GM04503 (cell line): ENCODE measurements at regions not wholly inside any gene's neighbourhood (a gene's known extent, or its start where the extent isn't known, plus 50 kb on each side); places are given as distances from the start of the nearest gene placed in this dataset.

Experiments
- DNase-seq: peaks from one replicate; pipeline ENCODE4 v3.0.0-alpha.2; 2012; ENCODE audit warnings: low read depth

GRCh38 chr1:219472596-219472995 is 140.3 kb downstream of the ZC3H11B start:
- no peak for DNase-seq

DNA sequence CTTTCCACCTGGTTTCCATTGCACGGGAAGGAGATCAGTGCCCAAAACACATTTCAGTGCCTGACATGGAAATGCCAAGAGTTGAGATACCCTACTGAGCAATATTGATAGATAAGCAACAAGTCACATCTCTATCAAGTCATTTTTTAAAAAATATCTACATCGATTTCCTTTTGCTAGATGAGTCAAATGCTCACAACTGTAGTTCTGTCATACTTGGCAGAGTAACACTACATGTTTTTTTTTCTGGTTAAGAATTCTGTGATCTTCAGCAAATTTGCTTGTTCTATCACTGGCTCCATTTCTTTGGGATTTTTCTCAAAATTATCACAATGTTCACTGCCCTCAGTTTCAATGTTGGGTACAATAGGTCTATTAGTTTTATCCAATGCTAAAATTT is 145.4 kb downstream of the ZC3H11B start:
- DNase-seq = no peak

GRCh38 chr1:219466766-219467165 is 146.1 kb downstream of the ZC3H11B start:
- no peak for DNase-seq

DNA sequence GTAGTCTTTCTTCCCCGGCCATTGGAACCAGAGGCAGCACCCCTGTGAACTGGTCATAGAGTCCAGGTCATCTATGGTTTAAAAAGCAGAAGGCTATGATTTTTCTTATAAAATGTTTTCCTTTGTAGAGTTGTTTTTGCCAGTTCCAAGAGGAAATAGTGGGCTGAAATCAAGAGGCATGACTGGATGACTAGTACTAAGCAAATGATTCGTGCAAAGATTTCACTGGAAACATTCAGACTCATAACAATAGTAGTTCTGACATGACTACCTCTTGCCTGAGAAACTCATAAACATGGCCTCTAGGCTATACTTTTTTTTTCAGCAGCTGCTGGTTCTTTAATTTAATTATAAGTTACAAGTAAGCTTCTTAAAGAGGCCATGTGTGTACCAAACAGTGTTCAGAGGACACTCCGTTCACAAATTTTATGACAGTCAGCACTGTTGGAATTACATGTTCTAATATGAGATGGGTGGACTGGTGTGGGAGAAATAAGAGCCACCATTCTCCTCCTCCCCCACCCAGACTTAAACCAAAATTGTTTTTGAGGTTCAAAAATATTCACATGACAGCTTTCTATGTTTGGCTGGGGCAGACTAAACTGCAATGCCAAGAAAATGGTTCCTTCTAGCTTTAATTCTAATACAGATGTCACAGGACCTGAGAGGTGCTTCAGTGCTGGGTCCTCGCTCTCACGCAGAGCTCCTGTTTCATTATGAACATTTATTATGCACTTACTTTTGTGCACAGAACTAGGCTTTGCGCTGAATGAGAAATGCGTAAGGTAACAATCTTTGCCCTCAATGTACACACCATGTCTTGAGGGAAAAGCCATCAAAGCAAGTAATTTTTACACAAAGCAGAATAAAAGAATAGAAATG is 147.5 kb downstream of the ZC3H11B start:
- peak; percentile 59 for DNase-seq

GRCh38 chr1:219463636-219464035 is 149.3 kb downstream of the ZC3H11B start:
- DNase-seq = no peak

DNA sequence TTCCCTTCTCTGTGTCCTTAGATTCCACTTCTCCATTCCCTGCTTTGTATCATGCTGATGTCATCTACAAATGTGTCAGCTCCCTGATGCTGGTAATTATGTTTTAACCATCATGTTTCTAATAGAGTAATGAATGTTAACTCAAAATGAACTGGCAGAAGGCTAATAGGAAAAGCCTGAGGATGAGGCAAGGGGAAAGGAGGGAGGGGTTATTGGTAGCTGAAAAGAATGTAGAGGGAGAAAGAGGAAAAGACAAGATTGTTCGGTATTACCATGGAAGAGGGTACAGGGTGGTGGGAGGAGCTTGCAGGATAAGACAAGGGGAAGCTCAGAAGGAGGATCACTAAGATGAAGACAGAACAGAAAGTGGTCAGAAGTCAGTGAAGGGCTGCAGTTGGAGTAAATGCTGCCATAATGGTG is 150.9 kb downstream of the ZC3H11B start:
- DNase-seq = no peak

DNA sequence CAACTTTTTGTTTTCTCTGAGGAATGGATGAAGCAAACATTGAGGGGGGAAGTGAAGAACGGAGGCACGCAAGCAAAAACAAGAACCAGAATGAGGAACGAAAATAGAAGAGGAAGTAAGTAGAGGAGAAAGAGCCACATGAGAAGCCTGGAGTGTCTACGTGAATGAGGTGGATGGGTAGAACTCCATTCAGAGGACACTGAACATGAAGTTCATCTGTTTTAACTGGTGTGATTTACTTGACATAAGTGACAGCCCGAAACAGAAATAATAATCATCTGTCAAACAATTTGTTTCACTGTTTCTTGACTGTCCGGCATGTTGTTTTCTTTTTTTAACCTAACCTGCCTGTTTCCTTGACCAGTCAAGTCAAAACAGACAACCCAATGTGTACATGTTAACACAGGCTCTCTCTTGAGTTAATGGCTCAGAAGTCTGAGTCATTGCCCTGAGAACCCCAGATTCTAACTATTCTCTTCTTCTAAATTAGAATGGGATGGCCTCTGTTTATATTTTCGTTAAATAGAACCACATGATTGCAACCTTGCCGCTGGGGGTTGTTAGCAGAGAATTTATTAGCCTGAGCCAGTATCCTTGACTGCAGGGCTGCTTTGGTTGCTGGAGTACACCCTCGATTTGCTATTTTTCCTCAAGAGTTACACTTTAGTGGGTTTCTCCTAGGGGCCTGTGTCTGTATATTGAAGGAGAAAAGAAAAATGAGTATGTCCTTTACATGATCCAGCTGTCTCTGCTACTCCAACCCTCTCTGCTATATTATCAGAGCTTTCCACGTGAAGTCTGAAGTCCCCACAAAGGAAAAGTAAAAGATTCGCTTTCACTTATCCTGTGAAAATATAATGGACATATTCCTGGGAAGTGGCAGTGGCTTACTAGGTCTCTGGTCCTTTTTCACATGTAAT is 151.7 kb downstream of the ZC3H11B start:
- DNase-seq = peak; percentile 55

DNA sequence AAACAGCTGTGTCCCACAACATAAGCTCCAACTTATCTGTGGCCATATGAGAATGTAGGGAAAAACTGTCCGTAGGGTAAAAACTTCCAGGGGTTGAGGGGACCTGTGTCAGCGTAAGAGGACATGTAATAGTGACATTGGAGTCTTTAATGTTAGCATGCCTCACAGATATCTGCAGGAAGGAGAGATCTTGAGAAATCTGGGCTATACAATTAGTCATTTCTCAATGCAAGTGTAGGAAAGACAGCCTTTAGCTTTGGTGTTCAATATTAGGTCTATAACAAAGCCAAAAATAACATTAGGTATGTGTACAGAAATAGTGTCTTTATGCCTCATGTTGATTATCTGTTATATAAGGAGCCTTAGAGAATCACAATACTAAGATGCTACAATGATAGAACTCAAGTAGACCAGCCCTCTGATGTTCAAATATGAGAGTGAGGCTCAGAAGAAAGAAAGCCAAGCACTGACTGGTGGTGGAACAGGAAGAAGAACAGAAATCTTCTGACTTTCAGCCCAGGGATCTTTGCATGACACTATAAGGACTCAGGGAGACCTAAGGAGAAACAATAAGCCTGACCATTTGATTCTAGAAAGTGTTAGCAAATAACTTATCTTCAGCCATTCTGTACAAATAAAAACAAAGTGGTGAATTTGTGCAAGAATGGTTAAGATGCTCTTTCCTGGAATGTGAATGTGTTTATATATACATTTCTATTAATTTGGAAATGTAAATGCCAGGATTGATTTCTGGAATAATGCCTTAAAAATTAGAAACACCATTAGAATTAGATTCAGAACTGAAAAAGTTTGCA is 152.6 kb downstream of the ZC3H11B start:
- DNase-seq = no peak

- no peak for DNase-seq
Observed at GRCh38 chr1:219459351-219460080, 153.4 kb downstream of the ZC3H11B start.

DNA sequence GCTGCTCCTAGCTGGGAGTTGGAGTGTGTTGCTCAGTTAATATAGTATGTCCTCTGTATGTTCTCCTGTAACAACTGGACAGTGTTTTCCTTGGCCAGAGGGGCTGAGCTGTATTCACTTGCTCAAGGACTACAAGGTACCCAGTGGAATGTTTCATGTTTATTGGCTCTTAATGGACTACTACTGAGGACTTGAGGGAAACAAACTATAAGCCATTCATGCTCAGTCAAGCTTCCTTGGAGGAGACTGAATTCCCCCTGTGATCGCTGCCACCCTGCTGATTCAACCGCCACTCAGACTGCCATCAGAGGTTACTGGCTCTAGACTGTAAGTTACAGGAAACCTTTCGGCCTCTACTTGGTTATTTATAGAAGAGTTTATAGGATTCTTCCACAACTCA is 166.6 kb downstream of the ZC3H11B start:
- no peak for DNase-seq

DNA sequence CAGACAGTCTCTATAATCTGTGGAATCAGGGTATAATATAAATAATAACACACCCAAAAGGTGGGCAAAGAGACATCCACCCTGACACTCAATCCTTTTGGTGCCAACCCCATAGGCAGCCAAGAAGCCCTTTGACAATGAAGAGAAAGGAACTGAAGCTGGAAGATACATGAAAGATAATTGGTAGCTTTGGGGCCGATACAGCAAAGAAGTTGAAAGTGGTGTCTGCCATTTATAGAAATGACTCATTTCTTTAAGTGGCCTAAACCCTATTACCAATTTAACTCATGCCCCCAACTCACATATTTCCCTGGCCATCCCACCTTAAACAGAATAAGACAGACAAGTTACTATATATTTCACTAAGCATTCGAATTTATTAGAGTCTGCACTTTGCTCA is 167.0 kb downstream of the ZC3H11B start:
- no peak for DNase-seq

- no peak for DNase-seq
Observed at GRCh38 chr1:219444474-219444873, 168.4 kb downstream of the ZC3H11B start.

DNA sequence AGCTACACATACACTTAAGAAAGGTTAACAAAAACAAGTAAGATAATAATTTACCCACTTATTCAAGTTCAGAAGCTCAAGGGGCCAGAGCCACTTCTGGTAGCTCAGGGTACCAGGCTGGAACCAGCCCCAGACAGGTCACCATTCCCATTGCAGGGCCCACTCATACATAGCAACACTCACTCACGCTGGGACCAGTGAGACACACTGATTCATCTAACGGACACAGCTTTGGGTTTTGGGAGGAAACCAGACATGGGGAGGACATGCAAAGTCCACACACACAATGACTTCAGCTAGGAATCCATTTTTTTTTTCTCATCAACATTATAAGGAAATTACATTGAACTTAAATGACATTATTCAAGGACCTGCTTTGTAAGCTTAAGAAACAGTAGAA is 169.1 kb downstream of the ZC3H11B start:
- DNase-seq = no peak

- DNase-seq = no peak
Observed at GRCh38 chr1:219442611-219443061, 170.3 kb downstream of the ZC3H11B start.

DNA sequence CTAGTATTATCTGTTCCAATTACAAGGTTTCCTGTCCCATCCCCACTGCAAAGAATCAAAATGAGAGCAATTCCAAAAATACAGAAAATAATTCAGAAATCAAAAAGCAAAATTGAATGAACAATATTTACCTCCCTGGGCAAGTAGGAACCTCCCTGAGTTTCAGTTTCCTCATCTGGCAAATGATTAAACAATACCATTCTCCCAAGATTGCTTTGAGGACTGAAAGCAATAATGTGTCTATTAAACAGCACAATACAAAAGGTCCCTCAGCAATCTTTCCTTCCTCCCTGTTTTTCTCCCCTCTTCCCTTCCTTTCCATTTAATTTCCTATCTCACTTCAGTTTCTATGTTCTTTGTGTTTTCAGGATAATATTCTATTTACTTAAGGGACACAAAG is 171.0 kb downstream of the ZC3H11B start:
- DNase-seq = no peak

DNA sequence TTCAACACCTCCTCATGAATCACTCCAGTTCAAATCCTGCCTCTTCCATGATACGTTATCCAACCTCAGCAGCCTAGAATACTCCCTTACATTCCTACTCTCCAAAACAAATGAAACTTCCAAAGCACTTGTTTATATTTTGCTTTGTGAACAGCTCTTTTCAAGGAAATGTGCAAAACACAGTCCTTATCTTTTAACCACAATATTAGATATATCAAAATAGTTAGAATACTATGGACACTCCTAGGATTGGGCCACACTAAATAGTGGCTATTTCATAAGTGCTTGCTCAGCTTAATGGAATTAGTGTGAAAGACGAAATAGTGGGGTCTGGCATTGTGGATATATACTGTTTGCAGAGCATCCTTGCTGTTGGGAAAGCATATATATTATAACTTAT is 173.5 kb downstream of the ZC3H11B start:
- no peak for DNase-seq

GRCh38 chr1:219438386-219438785 is 174.5 kb downstream of the ZC3H11B start:
- no peak for DNase-seq

- no peak for DNase-seq
Observed at GRCh38 chr1:219434923-219435297, 178.0 kb downstream of the ZC3H11B start.

DNA sequence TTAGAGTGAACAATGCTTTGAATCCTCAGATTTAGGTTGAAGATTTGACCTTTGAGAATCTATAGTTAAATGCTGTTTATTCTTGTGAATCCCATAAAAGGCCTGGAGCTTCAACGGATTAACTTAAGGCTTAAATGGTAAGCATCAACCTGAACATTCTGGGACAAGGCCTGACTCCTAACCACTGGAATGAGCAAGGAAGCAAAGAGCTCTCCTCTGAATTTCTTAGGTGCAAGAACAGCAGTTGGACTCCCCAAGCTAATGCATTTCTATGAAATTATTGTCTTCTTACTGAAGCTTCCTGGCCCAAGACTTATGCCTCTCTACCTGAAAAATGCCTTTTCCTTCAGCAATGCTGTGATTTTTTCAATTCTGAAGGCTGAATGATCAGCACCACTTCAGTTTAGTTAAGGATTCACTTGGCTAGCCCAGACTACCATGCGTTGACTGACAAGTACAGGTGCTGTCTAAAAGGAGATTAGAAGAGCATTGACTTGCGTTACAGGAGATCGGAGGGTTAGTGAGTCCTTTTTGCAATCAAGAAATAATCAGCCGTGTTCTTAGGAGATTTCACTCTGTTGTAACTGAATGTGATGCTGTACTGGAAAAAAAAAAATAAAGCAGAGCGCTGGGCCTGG is 178.5 kb downstream of the ZC3H11B start:
- DNase-seq = no peak

DNA sequence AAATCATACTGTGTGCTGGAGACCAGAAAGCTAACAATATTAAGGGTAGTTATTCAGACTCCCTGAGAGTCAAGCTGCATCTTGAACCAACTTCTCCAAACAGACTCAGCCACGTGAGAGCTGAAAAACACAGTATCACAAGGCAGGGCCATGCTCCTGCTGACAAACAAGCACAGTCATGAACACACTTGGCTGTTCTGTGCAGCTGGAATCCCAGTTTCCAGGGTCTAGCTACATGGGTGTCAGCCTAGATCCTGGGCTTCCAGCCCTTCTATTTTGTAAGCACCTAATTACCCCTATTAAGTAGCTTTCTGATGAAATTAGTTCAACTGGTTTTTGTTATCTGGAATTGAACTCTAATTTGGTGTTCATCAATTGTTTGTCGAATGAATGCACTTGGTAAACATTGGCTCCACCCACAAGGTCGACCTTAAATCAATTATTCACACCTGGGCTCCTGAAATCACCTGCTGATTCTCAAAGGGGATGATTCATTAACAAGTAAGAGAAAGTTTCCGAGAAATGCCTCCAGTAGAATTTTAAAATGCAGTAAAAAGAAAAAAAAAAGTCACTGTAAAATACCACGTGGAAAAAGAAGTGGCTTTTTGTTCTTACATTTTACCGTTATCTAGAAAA is 179.3 kb downstream of the ZC3H11B start:
- no peak for DNase-seq
